GM12872 (cell line): ENCODE measurements at regions not wholly inside any gene's neighbourhood (a gene's known extent, or its start where the extent isn't known, plus 50 kb on each side); places are given as distances from the start of the nearest gene placed in this dataset.

ENCODE experiments used
- CTCF ChIP-seq: IDR thresholded peaks from 3 replicates; pipeline ENCODE4 v1.5.1; 2011; ENCODE audit warnings: low read depth, mild to moderate bottlenecking, low read length, moderate library complexity; ENCODE audit not compliant: insufficient read depth

- no peak for TF ChIP-seq CTCF
These were observed 216.3 kb upstream of the RGMA start for GRCh38 chr15:93305306-93305705.

GRCh38 chr15:93302080-93302765, 213.2 kb upstream of the RGMA start:
- no peak for TF ChIP-seq CTCF

- no peak for TF ChIP-seq CTCF
These were observed 211.8 kb upstream of the RGMA start for GRCh38 chr15:93300796-93301195.

GRCh38 chr15:93299675-93300074, 210.7 kb upstream of the RGMA start:
- TF ChIP-seq CTCF = no peak

GRCh38 chr15:93298901-93299300, 209.9 kb upstream of the RGMA start:
- no peak for TF ChIP-seq CTCF

- TF ChIP-seq CTCF = no peak
These were observed 207.9 kb upstream of the RGMA start for GRCh38 chr15:93296759-93297500.

GRCh38 chr15:93294896-93295295, 205.9 kb upstream of the RGMA start:
- no peak for TF ChIP-seq CTCF
